Naive thymus-derived CD4-positive, alpha-beta T cell (primary cell): ENCODE measurements at regions not wholly inside any gene's neighbourhood (a gene's known extent, or its start where the extent isn't known, plus 50 kb on each side); places are given as distances from the start of the nearest gene placed in this dataset.
"Not testable (repeated sequence)": the region's sequence is repeated elsewhere in the genome, so short reads cannot be mapped to it uniquely, and the experiment has no call there.

Experiments used
- ATAC-seq: fragments of 150-1000 bp; cut with Tn5 transposase; 2 replicates; pipeline ENCODE4 v1.10.0; 2021; ENCODE audit warnings: mild to moderate bottlenecking, moderate library complexity
- CTCF ChIA-PET: fragments of 350-600 bp; sonication (Branson Sonifier 250); formaldehyde crosslinking; loops from one replicate; lab custom pipeline; 2021; ENCODE audit warnings: antibody characterized with exemption; lab: Charles Lee
- POLR2A ChIA-PET: fragments of 350-600 bp; sonication (Branson Sonifier 250); formaldehyde crosslinking; loops from one replicate; lab custom pipeline; 2021; ENCODE audit warnings: antibody characterized with exemption, inconsistent platforms; lab: Charles Lee
- DNase-seq, 9 donors: peaks; one replicate each; pipeline versions ENCODE4 v3.0.0 to v3.0.0-alpha.2; 2020 to 2022; ENCODE audit warnings: mixed read lengths in 1 of 9
- H3K27ac ChIP-seq: one replicate; pipeline ENCODE4 v1.7.0; 2013; ENCODE audit warnings: mild to moderate bottlenecking, low read depth, low read length, moderate library complexity
- H3K27me3 ChIP-seq, 2 donors: one replicate each; pipeline ENCODE4 v1.7.0; 2013; ENCODE audit warnings: low read length in 2 of 2, mild to moderate bottlenecking in 2 of 2, moderate library complexity in 2 of 2; ENCODE audit not compliant: control insufficient read depth in 2 of 2, insufficient read depth in 2 of 2
- H3K36me3 ChIP-seq, 3 experiments: 1 replicate in 2 of 3; 2 replicates in 1 of 3; pipeline ENCODE4 v1.7.0; 2013; ENCODE audit warnings: low read length in 3 of 3, mild to moderate bottlenecking in 3 of 3, moderate library complexity in 1 of 3; ENCODE audit not compliant: insufficient read depth in 3 of 3, control insufficient read depth in 2 of 3
- H3K4me1 ChIP-seq, 2 donors: one replicate each; pipeline ENCODE4 v1.7.0; 2013; ENCODE audit warnings: low read length in 2 of 2, mild to moderate bottlenecking in 2 of 2, moderate library complexity in 1 of 2; ENCODE audit not compliant: control insufficient read depth in 2 of 2, insufficient read depth in 2 of 2
- H3K4me3 ChIP-seq: 2 replicates; pipeline ENCODE4 v1.7.0; 2013; ENCODE audit warnings: mild to moderate bottlenecking, low read length
- H3K9me3 ChIP-seq, 3 experiments: 1 replicate in 2 of 3; 2 replicates in 1 of 3; pipeline ENCODE4 v1.7.0; 2013; ENCODE audit warnings: low read length in 3 of 3; ENCODE audit not compliant: control insufficient read depth in 2 of 3
- H3K27ac Mint-ChIP-seq, 9 donors: one replicate each; pipeline ENCODE4 v1.8.0; 2020 to 2022; ENCODE audit warnings: mixed read lengths in 9 of 9, mild to moderate bottlenecking in 8 of 9, moderate library complexity in 5 of 9, inconsistent platforms in 2 of 9
- H3K27me3 Mint-ChIP-seq, 5 donors: one replicate each; pipeline ENCODE4 v1.8.0; 2021 to 2022; ENCODE audit warnings: mixed read lengths in 5 of 5, mild to moderate bottlenecking in 1 of 5
- H3K36me3 Mint-ChIP-seq, 5 donors: one replicate each; pipeline ENCODE4 v1.8.0; 2020 to 2022; ENCODE audit warnings: mixed read lengths in 5 of 5, mild to moderate bottlenecking in 3 of 5, inconsistent platforms in 1 of 5
- H3K4me1 Mint-ChIP-seq, 7 donors: one replicate each; pipeline ENCODE4 v1.8.0; 2020 to 2022; ENCODE audit warnings: mixed read lengths in 7 of 7, mild to moderate bottlenecking in 3 of 7, inconsistent platforms in 1 of 7
- H3K4me3 Mint-ChIP-seq, 10 donors: one replicate each; pipeline ENCODE4 v1.8.0; 2020 to 2022; ENCODE audit warnings: mild to moderate bottlenecking in 10 of 10, mixed read lengths in 10 of 10, moderate library complexity in 6 of 10, inconsistent platforms in 2 of 10
- H3K9me3 Mint-ChIP-seq, 11 donors: one replicate each; pipeline ENCODE4 v1.8.0; 2020 to 2022; ENCODE audit warnings: mixed read lengths in 11 of 11, mild to moderate bottlenecking in 4 of 11, inconsistent platforms in 1 of 11, moderate library complexity in 1 of 11
- intact Hi-C, 2 donors: fragments of 100-400 bp; cut with micrococcal nuclease; formaldehyde crosslinking; loops; one replicate each; pipeline ENCODE4 v1.15.1; 2023

- peaks cover 0 to 3% (median 0%) of the 10 kb centered on the region in 5 donors for H3K36me3 Mint-ChIP-seq
- H3K27me3 Mint-ChIP-seq = no peaks in the 10 kb centered on the region
- peaks cover 2 to 36% (median 12%) of the 10 kb centered on the region in 11 donors for H3K9me3 Mint-ChIP-seq
- ATAC-seq (no peak), DNase-seq (no peak)
- no peak overlapping the region for H3K4me3 Mint-ChIP-seq
- Histone ChIP-seq H3K4me1 (no peaks in the 10 kb centered on the region), H3K4me3 (no peak overlapping the region), H3K27me3 (no peaks in the 10 kb centered on the region), H3K27ac (no peak overlapping the region), H3K36me3 (no peaks in the 10 kb centered on the region), H3K9me3 (no peaks in the 10 kb centered on the region)
- no peak overlapping the region for H3K27ac Mint-ChIP-seq
- intact Hi-C loops = no loop called here
- ChIA-PET POLR2A (no interaction called here), CTCF (no interaction called here)
- H3K4me1 Mint-ChIP-seq = no peaks in the 10 kb centered on the region
These were observed 208.1 kb downstream of the CDH19 start for GRCh38 chr18:66395671-66396218.

GRCh38 chr18:66393463-66393862 is 210.4 kb downstream of the CDH19 start:
- no peak overlapping the region for H3K4me3 ChIP-seq
- intact Hi-C loops = no loop called here
- H3K9me3 ChIP-seq = peaks cover 0 to 7% (median 0%) of the 10 kb centered on the region in 3 experiments
- DNase-seq = no peak
- no peak for ATAC-seq
- Mint-ChIP-seq H3K27me3 (no peaks in the 10 kb centered on the region), H3K4me1 (no peaks in the 10 kb centered on the region), H3K27ac (no peak overlapping the region), H3K9me3 (peaks cover 4 to 48% (median 15%) of the 10 kb centered on the region in 11 donors), H3K4me3 (no peak overlapping the region), H3K36me3 (peaks cover 0 to 3% (median 0%) of the 10 kb centered on the region in 5 donors)
- H3K4me1 ChIP-seq = no peaks in the 10 kb centered on the region
- no peaks in the 10 kb centered on the region for H3K36me3 ChIP-seq
- H3K27ac ChIP-seq = no peak overlapping the region
- POLR2A ChIA-PET = no interaction called here
- CTCF ChIA-PET = interaction anchor here (0.5 kb wide), 1 partner anchor 39 kb away, joined by 3 read pairs; no protein-coding TSS in a partner anchor
- no peaks in the 10 kb centered on the region for H3K27me3 ChIP-seq

- Histone ChIP-seq H3K4me1 (no peaks in the 10 kb centered on the region), H3K36me3 (no peaks in the 10 kb centered on the region), H3K4me3 (no peak overlapping the region), H3K27me3 (no peaks in the 10 kb centered on the region), H3K9me3 (no peaks in the 10 kb centered on the region), H3K27ac (no peak overlapping the region)
- CTCF ChIA-PET = no interaction called here
- ATAC-seq = no peak
- H3K4me1 Mint-ChIP-seq = no peaks in the 10 kb centered on the region
- POLR2A ChIA-PET = no interaction called here
- H3K27me3 Mint-ChIP-seq = no peaks in the 10 kb centered on the region
- no peaks in the 10 kb centered on the region for H3K36me3 Mint-ChIP-seq
- DNase-seq = no peak
- no peak overlapping the region for H3K4me3 Mint-ChIP-seq
- peaks cover 0 to 17% (median 8%) of the 10 kb centered on the region in 11 donors for H3K9me3 Mint-ChIP-seq
- H3K27ac Mint-ChIP-seq = no peak overlapping the region
- intact Hi-C loops = no loop called here
These were observed 226.6 kb downstream of the CDH19 start for GRCh38 chr18:66377291-66377690.

GRCh38 chr18:66375391-66375790 is 228.5 kb downstream of the CDH19 start:
- peaks cover 0 to 20% (median 8%) of the 10 kb centered on the region in 11 donors for H3K9me3 Mint-ChIP-seq
- POLR2A ChIA-PET = not testable (repeated sequence)

GRCh38 chr18:66346833-66347588 is 256.9 kb downstream of the CDH19 start:
- ChIA-PET CTCF (no interaction called here), POLR2A (no interaction called here)
- H3K27ac ChIP-seq = no peak overlapping the region

More at GRCh38 chr18:66375391-66375790, 228.5 kb downstream of the CDH19 start:
- H3K4me3 ChIP-seq, H3K27ac ChIP-seq, CTCF ChIA-PET, H3K36me3 ChIP-seq, H3K27me3 ChIP-seq, H3K36me3 Mint-ChIP-seq, ATAC-seq, intact Hi-C loops, H3K4me3 Mint-ChIP-seq, H3K4me1 Mint-ChIP-seq, H3K9me3 ChIP-seq, H3K27ac Mint-ChIP-seq, DNase-seq, H3K4me1 ChIP-seq, H3K27me3 Mint-ChIP-seq: not testable (repeated sequence)

GRCh38 chr18:66344227-66344626 is 259.7 kb downstream of the CDH19 start:
- POLR2A ChIA-PET = no interaction called here
- CTCF ChIA-PET = no interaction called here
- Histone ChIP-seq H3K27ac (no peak overlapping the region), H3K27me3 (no peaks in the 10 kb centered on the region), H3K9me3 (no peaks in the 10 kb centered on the region), H3K36me3 (no peaks in the 10 kb centered on the region), H3K4me3 (no peak overlapping the region), H3K4me1 (no peaks in the 10 kb centered on the region)
- H3K27ac Mint-ChIP-seq = no peak overlapping the region
- H3K36me3 Mint-ChIP-seq = no peaks in the 10 kb centered on the region
- peaks cover 0 to 6% (median 0%) of the 10 kb centered on the region in 11 donors for H3K9me3 Mint-ChIP-seq
- H3K4me1 Mint-ChIP-seq = no peaks in the 10 kb centered on the region
- no peak for DNase-seq
- H3K4me3 Mint-ChIP-seq = no peak overlapping the region
- intact Hi-C loops = no loop called here
- H3K27me3 Mint-ChIP-seq = no peaks in the 10 kb centered on the region
- no peak for ATAC-seq

More at GRCh38 chr18:66346833-66347588, 256.9 kb downstream of the CDH19 start:
- H3K27me3 Mint-ChIP-seq = no peaks in the 10 kb centered on the region
- no peak overlapping the region for H3K27ac Mint-ChIP-seq
- intact Hi-C loops = no loop called here
- no peak for ATAC-seq
- H3K4me1 ChIP-seq = no peaks in the 10 kb centered on the region
- no peaks in the 10 kb centered on the region for H3K4me1 Mint-ChIP-seq
- no peak overlapping the region for H3K4me3 Mint-ChIP-seq
- no peaks in the 10 kb centered on the region for H3K36me3 Mint-ChIP-seq
- no peaks in the 10 kb centered on the region for H3K9me3 ChIP-seq
- H3K9me3 Mint-ChIP-seq = peaks cover 0 to 8% (median 0%) of the 10 kb centered on the region in 11 donors
- no peaks in the 10 kb centered on the region for H3K27me3 ChIP-seq
- H3K36me3 ChIP-seq = no peaks in the 10 kb centered on the region
- no peak for DNase-seq
- no peak overlapping the region for H3K4me3 ChIP-seq

GRCh38 chr18:66342577-66342976 is 261.3 kb downstream of the CDH19 start:
- ChIA-PET CTCF (no interaction called here), POLR2A (no interaction called here)
- intact Hi-C loops = no loop called here
- H3K4me3 Mint-ChIP-seq = no peak overlapping the region
- peaks cover 0 to under 1% (median 0%) of the 10 kb centered on the region in 5 donors for H3K36me3 Mint-ChIP-seq
- no peak overlapping the region for H3K27ac Mint-ChIP-seq
- Histone ChIP-seq H3K4me1 (no peaks in the 10 kb centered on the region), H3K27ac (no peak overlapping the region), H3K9me3 (no peaks in the 10 kb centered on the region), H3K4me3 (no peak overlapping the region), H3K27me3 (no peaks in the 10 kb centered on the region), H3K36me3 (no peaks in the 10 kb centered on the region)
- no peak for DNase-seq
- no peak for ATAC-seq
- H3K4me1 Mint-ChIP-seq = no peaks in the 10 kb centered on the region
- H3K27me3 Mint-ChIP-seq = no peaks in the 10 kb centered on the region
- H3K9me3 Mint-ChIP-seq = peaks cover 0 to 12% (median 2%) of the 10 kb centered on the region in 11 donors
